ENCODE measurements at regions not wholly inside any gene's neighbourhood (a gene's known extent, or its start where the extent isn't known, plus 50 kb on each side); places are given as distances from the start of the nearest gene placed in this dataset.

DNA sequence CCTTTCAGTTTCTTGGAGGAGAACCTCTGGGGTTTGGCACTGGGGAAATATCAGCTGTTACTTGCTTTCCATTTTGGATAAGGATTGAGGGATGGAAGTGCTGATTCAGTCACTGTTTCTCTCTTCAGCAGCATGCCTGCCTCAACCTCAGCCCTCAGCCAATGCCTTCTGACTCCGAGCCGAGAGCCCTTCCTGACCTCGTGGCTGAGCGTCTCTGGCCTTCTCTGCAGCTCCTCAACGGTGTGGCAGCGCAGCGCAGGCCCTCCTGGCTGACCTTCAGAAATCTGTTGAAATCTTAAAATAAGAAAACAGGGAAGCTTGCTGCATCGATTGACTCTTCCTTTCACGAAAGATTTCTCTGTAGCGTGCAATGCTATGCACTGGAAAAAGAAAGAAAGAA, 434.3 kb upstream of the FAT1 start:
- TF ChIP-seq, protein P1, sequence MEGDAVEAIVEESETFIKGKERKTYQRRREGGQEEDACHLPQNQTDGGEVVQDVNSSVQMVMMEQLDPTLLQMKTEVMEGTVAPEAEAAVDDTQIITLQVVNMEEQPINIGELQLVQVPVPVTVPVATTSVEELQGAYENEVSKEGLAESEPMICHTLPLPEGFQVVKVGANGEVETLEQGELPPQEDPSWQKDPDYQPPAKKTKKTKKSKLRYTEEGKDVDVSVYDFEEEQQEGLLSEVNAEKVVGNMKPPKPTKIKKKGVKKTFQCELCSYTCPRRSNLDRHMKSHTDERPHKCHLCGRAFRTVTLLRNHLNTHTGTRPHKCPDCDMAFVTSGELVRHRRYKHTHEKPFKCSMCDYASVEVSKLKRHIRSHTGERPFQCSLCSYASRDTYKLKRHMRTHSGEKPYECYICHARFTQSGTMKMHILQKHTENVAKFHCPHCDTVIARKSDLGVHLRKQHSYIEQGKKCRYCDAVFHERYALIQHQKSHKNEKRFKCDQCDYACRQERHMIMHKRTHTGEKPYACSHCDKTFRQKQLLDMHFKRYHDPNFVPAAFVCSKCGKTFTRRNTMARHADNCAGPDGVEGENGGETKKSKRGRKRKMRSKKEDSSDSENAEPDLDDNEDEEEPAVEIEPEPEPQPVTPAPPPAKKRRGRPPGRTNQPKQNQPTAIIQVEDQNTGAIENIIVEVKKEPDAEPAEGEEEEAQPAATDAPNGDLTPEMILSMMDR (IDR thresholded peaks at IDR 0.05): no peak
- TF ChIP-seq POLR2AphosphoS5 (IDR thresholded peaks at IDR 0.05; ENCODE audit: insufficient read depth in 1 of 2, low read depth in 1 of 2): no peak
